22Rv1 (cell line): ENCODE measurements at regions not wholly inside any gene's neighbourhood (a gene's known extent, or its start where the extent isn't known, plus 50 kb on each side); places are given as distances from the start of the nearest gene placed in this dataset.

Source experiments
- H3K27ac ChIP-seq: fragments of 450-650 bp; 2 replicates; pipeline ENCODE4 v1.5.1; 2017
- CTCF ChIP-seq: fragments of 450-650 bp; IDR thresholded peaks from 2 replicates; pipeline ENCODE4 v1.5.1; 2017; ENCODE audit warnings: mild to moderate bottlenecking
- ZFX ChIP-seq: fragments of 450-650 bp; IDR thresholded peaks from 2 replicates; pipeline ENCODE4 v1.6.1; 2017; ENCODE audit warnings: antibody characterized with exemption, borderline replicate concordance

DNA sequence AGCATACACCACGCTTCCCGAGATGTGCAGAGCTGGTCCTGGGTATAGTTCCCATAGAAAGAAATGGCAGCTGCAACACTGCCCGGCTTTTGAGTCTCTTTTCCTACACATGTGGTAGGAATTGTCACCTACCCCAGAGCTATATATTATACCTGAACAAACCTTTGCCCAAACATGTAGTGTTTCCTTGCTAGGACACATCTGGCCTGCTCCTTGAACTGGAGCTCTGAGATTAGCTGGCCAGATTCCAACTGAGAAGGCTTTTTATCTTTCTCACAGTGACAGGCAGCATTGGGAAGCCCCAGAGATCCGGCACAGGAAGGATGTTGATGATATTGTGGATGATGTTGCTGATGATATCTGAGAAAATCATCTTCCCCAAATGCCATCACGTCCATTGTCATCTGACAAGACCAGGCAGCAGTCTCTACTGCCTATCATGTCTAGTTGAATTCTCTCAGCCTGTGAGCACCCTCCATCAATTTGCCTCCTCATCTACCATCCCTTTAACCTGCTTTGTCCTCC lies 115.0 kb upstream of the SMYD2 start:
- TF ChIP-seq CTCF (no peak), ZFX (no peak)
- H3K27ac ChIP-seq, result no peak overlapping the region

DNA sequence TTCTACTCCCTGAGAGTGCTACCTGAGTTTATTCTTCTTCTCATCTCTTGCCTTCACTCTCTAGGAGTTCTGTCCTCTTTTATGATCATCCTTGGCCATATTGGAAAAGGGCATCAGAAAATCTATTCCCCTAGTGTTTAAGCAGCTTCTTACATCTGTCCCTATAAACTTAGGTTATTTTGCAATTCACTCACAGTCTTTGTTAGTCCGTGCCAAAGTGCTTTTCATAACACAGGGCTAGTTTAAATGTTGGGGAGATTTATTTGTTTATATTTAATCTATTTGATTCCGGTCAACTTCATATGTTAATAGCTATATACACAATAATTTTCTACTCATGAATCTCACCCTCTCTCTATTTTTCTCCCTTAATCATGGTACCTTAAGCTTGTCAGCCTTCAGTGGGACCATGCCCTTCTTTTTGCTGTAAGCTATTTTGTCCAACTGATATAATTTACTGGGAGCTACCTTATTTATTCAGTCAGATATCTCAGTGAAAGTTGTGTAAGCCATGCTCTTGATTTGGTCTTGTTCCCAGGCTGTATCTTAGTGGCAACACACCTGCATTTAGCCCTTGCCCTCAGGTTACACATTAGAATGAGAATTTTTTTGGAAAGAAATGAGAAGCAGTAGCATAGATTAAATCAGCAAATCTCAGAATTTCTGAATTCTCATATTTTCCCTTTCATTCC lies 106.3 kb upstream of the SMYD2 start:
- H3K27ac ChIP-seq, result no peak overlapping the region
- TF ChIP-seq ZFX (no peak), CTCF (no peak)

DNA sequence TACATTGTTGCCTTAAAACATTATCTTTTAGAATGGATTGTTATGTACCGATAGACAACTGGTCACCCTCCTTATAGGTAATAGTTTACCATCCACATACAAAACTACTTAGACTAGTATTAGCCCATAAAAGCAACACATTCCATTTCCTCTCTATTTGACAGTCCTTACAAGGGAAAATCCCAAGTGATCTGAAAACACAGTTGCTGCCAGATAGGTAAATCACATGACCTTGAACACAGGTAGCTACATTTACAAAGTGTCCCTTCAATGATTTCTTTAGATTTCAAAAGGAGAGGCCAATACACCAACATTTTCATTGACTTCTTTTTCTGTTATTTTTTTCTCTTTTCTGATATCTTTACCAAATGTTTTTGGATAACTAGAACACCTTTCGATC lies 102.9 kb upstream of the SMYD2 start:
- TF ChIP-seq CTCF (no peak), ZFX (no peak)
- no peak overlapping the region for H3K27ac ChIP-seq

- no peak for TF ChIP-seq ZFX
- no peak for TF ChIP-seq CTCF
- H3K27ac ChIP-seq, result no peak overlapping the region
Measured at GRCh38 chr1:214184992-214185391, 96.0 kb upstream of the SMYD2 start.

DNA sequence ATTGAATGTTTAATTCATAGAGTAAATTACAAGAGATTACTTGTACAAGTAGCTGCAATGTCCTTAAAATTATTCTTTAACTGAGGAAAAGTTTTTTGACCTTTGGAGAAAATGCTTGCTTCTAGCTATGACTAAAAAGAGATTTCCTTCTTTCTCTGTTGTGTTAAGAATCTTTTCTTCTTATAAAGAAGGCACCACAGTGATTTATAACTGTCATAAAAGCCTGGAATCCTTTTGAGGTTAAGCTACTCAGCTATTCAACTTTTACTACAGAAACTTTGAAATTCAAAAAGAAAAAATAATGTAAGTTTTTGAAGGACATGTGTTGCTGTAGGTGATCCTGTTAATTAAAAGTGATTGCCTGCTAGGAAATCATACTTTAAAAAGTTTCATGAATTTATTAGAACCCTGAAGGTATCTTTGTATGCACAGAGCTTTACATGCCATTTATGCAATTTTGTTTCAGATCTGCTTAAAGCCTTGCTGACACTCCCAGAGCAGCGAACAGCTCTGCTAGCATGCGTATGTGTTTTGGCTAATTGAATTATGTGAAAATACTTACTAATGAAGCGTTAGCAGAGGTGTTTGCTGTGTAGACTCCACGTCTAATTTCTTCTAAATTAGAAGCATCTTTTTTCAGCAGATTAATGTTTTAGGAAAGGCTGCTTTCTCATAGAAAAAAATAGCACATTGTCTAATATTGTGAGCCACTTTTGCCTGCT lies 94.7 kb upstream of the SMYD2 start:
- TF ChIP-seq ZFX (no peak), CTCF (no peak)
- no peak overlapping the region for H3K27ac ChIP-seq

- TF ChIP-seq ZFX, result no peak
- TF ChIP-seq CTCF, result no peak
- H3K27ac ChIP-seq, result no peak overlapping the region
Measured at GRCh38 chr1:214187121-214187900, 93.6 kb upstream of the SMYD2 start.
